ENCODE measurements at regions not wholly inside any gene's neighbourhood (a gene's known extent, or its start where the extent isn't known, plus 50 kb on each side); places are given as distances from the start of the nearest gene placed in this dataset.

GRCh38 chr6:144895313-144896278, 610.5 kb downstream of the UTRN start:
- Histone ChIP-seq H3K4me3 (ENCODE audit: low read depth in 1 of 3, low read length in 3 of 3) (no peak overlapping the region), H3K4me1 (ENCODE audit: control insufficient read depth in 4 of 4, insufficient read depth in 4 of 4, low read length in 3 of 4) (no peaks in the 10 kb centered on the region), H3K9ac (ENCODE audit: low read depth in 1 of 2, low read length in 2 of 2) (no peak overlapping the region), H3K9me3 (ENCODE audit: control insufficient read depth in 4 of 4, low read length in 3 of 4) (no peaks in the 10 kb centered on the region), H3K27me3 (ENCODE audit: control insufficient read depth in 4 of 4, insufficient read depth in 4 of 4, low read length in 3 of 4) (no peaks in the 10 kb centered on the region), H3K27ac (ENCODE audit: low read depth in 1 of 2, low read length in 2 of 2) (no peak overlapping the region), H3K36me3 (ENCODE audit: control insufficient read depth in 4 of 4, insufficient read depth in 3 of 4, low read depth in 1 of 4, low read length in 3 of 4) (no peaks in the 10 kb centered on the region)
- no peak for DNase-seq (ENCODE audit: low spot score)
- WGBS, result 63% methylated on average over 8 of the region's 8 CpGs
- TF ChIP-seq JUND (IDR thresholded peaks at IDR 0.05) (no peak), FOXA1 (IDR thresholded peaks at IDR 0.05) (no peak), RAD21 (IDR thresholded peaks at IDR 0.05) (no peak)

DNA sequence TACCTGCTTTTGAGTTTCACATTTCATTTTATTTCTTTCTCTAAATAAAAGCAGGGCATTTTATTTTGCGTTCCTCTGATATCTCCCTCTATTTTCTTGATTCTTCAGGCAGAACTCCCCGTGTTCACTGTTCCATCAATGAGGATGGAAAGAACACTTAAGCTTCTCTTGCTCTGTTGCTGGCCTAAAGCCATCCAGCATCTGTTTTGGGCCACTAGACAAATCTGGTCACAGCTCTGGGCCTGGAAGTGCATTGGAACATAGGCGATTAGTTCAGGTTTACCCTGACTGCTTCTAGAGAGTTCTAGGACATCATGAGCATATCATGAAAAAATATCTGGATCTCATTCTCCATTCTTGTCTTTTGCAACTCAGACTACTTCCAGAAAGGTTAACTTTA, 611.2 kb downstream of the UTRN start:
- Histone ChIP-seq H3K9ac (ENCODE audit: low read depth in 1 of 2, low read length in 2 of 2) (no peak overlapping the region), H3K27ac (ENCODE audit: low read depth in 1 of 2, low read length in 2 of 2) (no peak overlapping the region), H3K4me3 (ENCODE audit: low read depth in 1 of 3, low read length in 3 of 3) (no peak overlapping the region), H3K27me3 (ENCODE audit: control insufficient read depth in 4 of 4, insufficient read depth in 4 of 4, low read length in 3 of 4) (no peaks in the 10 kb centered on the region), H3K4me1 (ENCODE audit: control insufficient read depth in 4 of 4, insufficient read depth in 4 of 4, low read length in 3 of 4) (no peaks in the 10 kb centered on the region), H3K9me3 (ENCODE audit: control insufficient read depth in 4 of 4, low read length in 3 of 4) (no peaks in the 10 kb centered on the region), H3K36me3 (ENCODE audit: control insufficient read depth in 4 of 4, insufficient read depth in 3 of 4, low read depth in 1 of 4, low read length in 3 of 4) (no peaks in the 10 kb centered on the region)
- TF ChIP-seq SP1 (IDR thresholded peaks at IDR 0.05) (no peak), TAF1 (conservative IDR thresholded peaks at IDR 0.05) (no peak)
- 87% methylated on average over 3 of the region's 3 CpGs for WGBS
- DNase-seq (ENCODE audit: low spot score), result no peak

- no peak for DNase-seq (ENCODE audit: low spot score)
- TF ChIP-seq GABPA (IDR thresholded peaks at IDR 0.05 in 1 of 2, conservative IDR thresholded peaks at IDR 0.05 in 1 of 2), result no peak
- no peak for TF ChIP-seq SP1 (IDR thresholded peaks at IDR 0.05)
- no peak for TF ChIP-seq ATF3 (IDR thresholded peaks at IDR 0.05)
- no peak for TF ChIP-seq FOXA1 (IDR thresholded peaks at IDR 0.05)
- no peak for TF ChIP-seq RAD21 (IDR thresholded peaks at IDR 0.05)
- H3K9me3 ChIP-seq (ENCODE audit: control insufficient read depth in 4 of 4, low read length in 3 of 4), result no peaks in the 10 kb centered on the region
These were observed 611.7 kb downstream of the UTRN start for GRCh38 chr6:144896871-144897270.

GRCh38 chr6:144897441-144897921, 612.3 kb downstream of the UTRN start:
- H3K27me3 ChIP-seq (ENCODE audit: control insufficient read depth in 4 of 4, insufficient read depth in 4 of 4, low read length in 3 of 4), result no peaks in the 10 kb centered on the region
- DNase-seq (ENCODE audit: low spot score), result no peak
- WGBS, result 66% methylated on average over 4 of the region's 4 CpGs
- no peak overlapping the region for H3K9ac ChIP-seq (ENCODE audit: low read depth in 1 of 2, low read length in 2 of 2)
- no peak overlapping the region for H3K4me3 ChIP-seq (ENCODE audit: low read depth in 1 of 3, low read length in 3 of 3)
- H3K36me3 ChIP-seq (ENCODE audit: control insufficient read depth in 4 of 4, insufficient read depth in 3 of 4, low read depth in 1 of 4, low read length in 3 of 4), result no peaks in the 10 kb centered on the region
- H3K4me1 ChIP-seq (ENCODE audit: control insufficient read depth in 4 of 4, insufficient read depth in 4 of 4, low read length in 3 of 4), result no peaks in the 10 kb centered on the region
- H3K27ac ChIP-seq (ENCODE audit: low read depth in 1 of 2, low read length in 2 of 2), result no peak overlapping the region
- no peaks in the 10 kb centered on the region for H3K9me3 ChIP-seq (ENCODE audit: control insufficient read depth in 4 of 4, low read length in 3 of 4)
- TF ChIP-seq RXRA (IDR thresholded peaks at IDR 0.05) (no peak), GABPA (IDR thresholded peaks at IDR 0.05 in 1 of 2, conservative IDR thresholded peaks at IDR 0.05 in 1 of 2) (no peak), YY1 (IDR thresholded peaks at IDR 0.05) (no peak), SP1 (IDR thresholded peaks at IDR 0.05) (no peak), RAD21 (IDR thresholded peaks at IDR 0.05) (no peak), FOXA1 (IDR thresholded peaks at IDR 0.05) (no peak), HNF4A (conservative IDR thresholded peaks at IDR 0.05) (no peak), JUND (IDR thresholded peaks at IDR 0.05) (no peak), MAX (IDR thresholded peaks at IDR 0.05) (no peak), NR2F2 (IDR thresholded peaks at IDR 0.05) (no peak), ATF3 (IDR thresholded peaks at IDR 0.05) (no peak), CTCF (IDR thresholded peaks at IDR 0.05; ENCODE audit: low read depth, low read length, missing input control) (no peak)
- TF ChIP-seq, protein P1, sequence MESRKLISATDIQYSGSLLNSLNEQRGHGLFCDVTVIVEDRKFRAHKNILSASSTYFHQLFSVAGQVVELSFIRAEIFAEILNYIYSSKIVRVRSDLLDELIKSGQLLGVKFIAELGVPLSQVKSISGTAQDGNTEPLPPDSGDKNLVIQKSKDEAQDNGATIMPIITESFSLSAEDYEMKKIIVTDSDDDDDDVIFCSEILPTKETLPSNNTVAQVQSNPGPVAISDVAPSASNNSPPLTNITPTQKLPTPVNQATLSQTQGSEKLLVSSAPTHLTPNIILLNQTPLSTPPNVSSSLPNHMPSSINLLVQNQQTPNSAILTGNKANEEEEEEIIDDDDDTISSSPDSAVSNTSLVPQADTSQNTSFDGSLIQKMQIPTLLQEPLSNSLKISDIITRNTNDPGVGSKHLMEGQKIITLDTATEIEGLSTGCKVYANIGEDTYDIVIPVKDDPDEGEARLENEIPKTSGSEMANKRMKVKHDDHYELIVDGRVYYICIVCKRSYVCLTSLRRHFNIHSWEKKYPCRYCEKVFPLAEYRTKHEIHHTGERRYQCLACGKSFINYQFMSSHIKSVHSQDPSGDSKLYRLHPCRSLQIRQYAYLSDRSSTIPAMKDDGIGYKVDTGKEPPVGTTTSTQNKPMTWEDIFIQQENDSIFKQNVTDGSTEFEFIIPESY (IDR thresholded peaks at IDR 0.05), result no peak

More at GRCh38 chr6:144896871-144897270, 611.7 kb downstream of the UTRN start:
- Histone ChIP-seq H3K27ac (ENCODE audit: low read depth in 1 of 2, low read length in 2 of 2) (no peak overlapping the region), H3K36me3 (ENCODE audit: control insufficient read depth in 4 of 4, insufficient read depth in 3 of 4, low read depth in 1 of 4, low read length in 3 of 4) (no peaks in the 10 kb centered on the region), H3K9ac (ENCODE audit: low read depth in 1 of 2, low read length in 2 of 2) (no peak overlapping the region), H3K4me1 (ENCODE audit: control insufficient read depth in 4 of 4, insufficient read depth in 4 of 4, low read length in 3 of 4) (no peaks in the 10 kb centered on the region), H3K27me3 (ENCODE audit: control insufficient read depth in 4 of 4, insufficient read depth in 4 of 4, low read length in 3 of 4) (no peaks in the 10 kb centered on the region), H3K4me3 (ENCODE audit: low read depth in 1 of 3, low read length in 3 of 3) (no peak overlapping the region)

All from liver (tissue), 8 donors.